GM12872 (cell line): ENCODE measurements at regions not wholly inside any gene's neighbourhood (a gene's known extent, or its start where the extent isn't known, plus 50 kb on each side); places are given as distances from the start of the nearest gene placed in this dataset.

Source experiments
- CTCF ChIP-seq: IDR thresholded peaks from 3 replicates; pipeline ENCODE4 v1.5.1; 2011; ENCODE audit warnings: low read depth, mild to moderate bottlenecking, low read length, moderate library complexity; ENCODE audit not compliant: insufficient read depth

GRCh38 chr10:36263871-36264270, 621.8 kb upstream of the FZD8 start:
- no peak for TF ChIP-seq CTCF

GRCh38 chr10:36256948-36257356, 614.9 kb upstream of the FZD8 start:
- TF ChIP-seq CTCF = no peak

GRCh38 chr10:36256166-36256565, 614.1 kb upstream of the FZD8 start:
- no peak for TF ChIP-seq CTCF

- TF ChIP-seq CTCF = no peak
Measured at GRCh38 chr10:36254199-36254598, 612.1 kb upstream of the FZD8 start.

- no peak for TF ChIP-seq CTCF
Measured at GRCh38 chr10:36253731-36254130, 611.6 kb upstream of the FZD8 start.

GRCh38 chr10:36251068-36251467, 609.0 kb upstream of the FZD8 start:
- TF ChIP-seq CTCF = no peak

- TF ChIP-seq CTCF = no peak
Measured at GRCh38 chr10:36248304-36248981, 606.3 kb upstream of the FZD8 start.
